NCI-H2107 treated with DMSO at 0.1 percent for 48 hours (cell line): ENCODE measurements at regions not wholly inside any gene's neighbourhood (a gene's known extent, or its start where the extent isn't known, plus 50 kb on each side); places are given as distances from the start of the nearest gene placed in this dataset.
"Not testable (repeated sequence)": the region's sequence is repeated elsewhere in the genome, so short reads cannot be mapped to it uniquely, and the experiment has no call there.

Experiments
- DNase-seq: peaks from one replicate; lab custom pipeline; 2025; ENCODE audit not compliant: unreplicated experiment; lab: John Stamatoyannopoulos, UW

DNA sequence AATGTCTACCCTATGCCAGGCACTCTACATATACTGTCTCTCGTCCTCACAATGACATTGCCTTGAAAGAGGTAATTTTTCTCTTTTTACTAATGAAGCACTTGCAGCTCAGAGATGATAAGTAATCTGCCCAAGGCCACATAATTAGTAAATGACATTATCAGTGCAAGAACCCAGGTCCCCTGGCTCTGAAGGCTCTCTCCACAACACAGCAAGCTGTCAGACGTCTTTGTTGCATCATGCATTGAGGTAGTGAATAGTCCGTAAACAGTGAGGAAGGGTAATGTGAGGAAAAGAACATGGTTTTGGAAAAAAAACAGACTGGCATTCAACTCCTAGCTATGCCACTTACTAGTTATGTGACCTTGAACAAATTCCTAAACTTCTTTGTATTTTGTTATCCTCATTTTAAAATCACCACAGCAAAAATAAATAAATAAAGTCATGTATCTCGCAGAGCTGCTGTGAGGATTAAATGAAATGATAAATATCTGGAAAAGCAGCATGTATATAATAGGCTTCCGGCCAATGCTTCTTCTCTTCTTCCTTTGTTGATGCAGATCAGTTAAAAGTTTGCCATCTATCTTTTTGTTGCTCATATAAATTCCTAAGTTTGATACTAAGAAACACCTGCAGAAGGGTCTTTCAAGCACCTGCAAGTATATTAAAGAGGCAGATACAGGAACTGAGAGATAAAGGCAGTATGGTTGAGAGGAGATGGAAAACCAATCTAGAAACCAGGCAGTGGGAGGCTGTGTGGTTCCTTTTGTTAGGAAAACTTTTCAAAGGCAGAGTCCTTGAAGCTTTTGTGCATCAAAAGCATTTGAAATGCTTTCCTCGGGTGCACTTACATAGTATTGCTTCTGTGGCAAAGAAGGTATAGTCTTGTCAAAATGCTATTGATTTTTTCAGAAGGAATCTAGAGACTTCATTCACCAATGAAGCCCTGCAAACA, 82.8 kb downstream of the BTG1 start:
- peak; percentile 44 for DNase-seq

GRCh38 chr12:92061061-92061460, 84.6 kb downstream of the BTG1 start:
- DNase-seq, result no peak

GRCh38 chr12:92059960-92060359, 85.7 kb downstream of the BTG1 start:
- no peak for DNase-seq

GRCh38 chr12:92058664-92059063, 87.0 kb downstream of the BTG1 start:
- no peak for DNase-seq

DNA sequence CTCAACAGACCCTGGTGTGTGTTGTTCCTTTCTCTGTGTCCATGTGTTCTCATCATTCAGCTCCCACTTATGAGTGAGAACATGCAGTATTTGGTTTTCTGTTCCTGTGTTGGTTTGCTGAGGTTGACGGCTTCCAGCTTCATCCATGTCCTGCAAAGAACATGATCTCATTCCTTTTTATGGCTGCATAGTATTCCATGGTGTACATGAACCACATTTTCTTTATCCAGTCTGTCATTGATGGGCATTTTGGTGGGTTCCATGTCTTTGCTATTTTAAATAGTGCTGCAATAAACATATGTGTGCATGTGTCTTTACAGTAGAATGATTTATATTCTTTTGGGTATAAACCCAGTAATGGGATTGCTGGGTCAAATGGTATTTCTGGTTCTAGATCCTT, 88.9 kb downstream of the BTG1 start:
- not testable (repeated sequence) for DNase-seq

GRCh38 chr12:92056290-92056689, 89.4 kb downstream of the BTG1 start:
- no peak for DNase-seq

DNA sequence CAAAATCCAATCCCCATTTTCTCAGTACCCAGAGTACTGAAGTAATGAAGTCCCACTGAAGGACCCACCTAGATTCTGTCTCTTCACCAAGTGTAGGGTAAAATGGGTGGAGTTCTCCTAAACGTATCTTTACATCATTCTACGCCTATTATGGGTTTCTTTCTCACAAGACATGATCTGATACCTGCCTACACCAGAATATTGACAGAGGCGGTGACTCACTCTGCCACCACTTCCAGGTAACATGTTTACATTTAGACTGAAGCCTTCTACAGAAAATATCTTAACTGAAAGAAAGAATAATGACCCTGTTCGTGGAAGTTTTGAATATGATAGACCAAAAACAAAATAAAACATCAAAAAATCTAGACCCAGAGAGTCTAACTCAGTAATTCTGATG, 89.8 kb downstream of the BTG1 start:
- DNase-seq, result no peak

GRCh38 chr12:92051441-92051840, 94.2 kb downstream of the BTG1 start:
- no peak for DNase-seq

- no peak for DNase-seq
Measured at GRCh38 chr12:92049403-92049802, 96.2 kb downstream of the BTG1 start.

GRCh38 chr12:92047393-92047826, 98.2 kb downstream of the BTG1 start:
- no peak for DNase-seq

DNA sequence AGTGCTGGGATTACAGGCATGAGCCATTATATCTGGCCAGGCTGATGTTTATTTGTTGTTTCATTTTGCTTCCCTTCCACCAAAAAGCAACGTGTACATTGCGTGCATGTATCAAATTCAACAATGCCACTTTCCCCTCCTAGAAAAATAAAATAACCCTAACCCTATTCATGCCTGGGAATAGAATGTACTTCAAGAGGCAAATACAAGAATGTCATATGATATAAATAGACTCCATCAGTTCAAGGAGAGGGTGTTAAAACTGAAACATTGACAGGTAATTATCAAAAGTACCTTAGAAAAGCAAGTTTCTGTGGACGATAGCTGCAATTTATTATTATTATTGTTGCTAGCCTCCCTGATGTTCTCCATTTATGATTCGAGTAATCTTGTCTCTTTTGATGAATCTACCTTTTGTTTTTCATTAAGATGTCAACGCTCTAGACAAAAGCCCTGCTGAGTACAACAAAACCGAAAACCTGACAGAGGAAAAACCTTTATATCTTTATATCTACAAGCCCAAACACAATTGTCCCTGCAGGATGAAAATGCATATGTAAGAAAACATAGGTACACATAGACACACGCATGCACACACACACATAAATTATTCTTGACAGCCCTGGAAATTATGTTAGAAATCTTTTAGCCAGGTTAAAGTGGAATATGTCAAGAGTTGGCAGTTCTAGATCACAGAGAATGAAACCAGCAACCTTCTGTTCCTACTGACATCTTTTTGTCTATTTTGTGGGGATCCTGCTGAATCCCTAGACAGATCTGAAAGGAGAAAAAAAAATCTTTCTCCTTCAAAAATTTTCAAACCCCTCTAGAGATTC, 98.9 kb downstream of the BTG1 start:
- DNase-seq, result peak; percentile 48

DNA sequence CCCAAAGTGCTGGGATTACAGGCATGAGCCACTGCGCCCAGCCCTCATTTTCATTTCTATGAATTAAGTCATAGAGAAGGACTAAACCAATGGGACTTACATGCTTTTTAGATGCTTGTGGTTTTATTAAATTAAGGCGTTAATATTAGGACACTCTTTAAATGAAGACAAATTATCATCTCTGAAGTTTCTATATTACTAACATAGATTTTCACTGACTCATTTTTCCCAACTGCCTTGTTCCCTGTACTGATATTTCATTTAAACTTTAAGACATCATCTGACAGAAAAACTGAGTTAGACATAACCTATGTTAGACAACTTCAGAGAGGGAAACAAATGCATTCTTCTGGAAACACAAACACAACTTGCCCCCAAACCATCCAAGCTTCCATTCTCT, 99.8 kb downstream of the BTG1 start:
- DNase-seq, result no peak

DNA sequence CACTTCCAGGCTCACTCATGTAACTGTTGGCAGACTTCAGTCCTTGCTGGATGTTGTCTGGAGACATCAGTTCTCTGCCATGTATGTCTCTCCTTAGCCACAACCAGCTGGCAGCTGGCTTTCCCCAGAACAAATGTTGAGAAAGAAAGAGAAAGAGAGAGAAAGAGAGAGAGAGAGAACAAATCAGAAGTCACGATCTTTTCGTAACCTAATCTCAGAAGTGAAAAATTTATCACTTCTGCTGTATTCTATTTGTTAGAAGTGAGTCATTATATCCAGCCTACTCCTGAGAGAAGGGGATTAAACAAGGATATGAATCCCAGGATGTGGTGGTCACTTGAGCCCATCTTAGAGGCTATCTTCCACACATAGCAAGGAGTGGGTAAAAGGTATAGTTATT, 101.2 kb downstream of the BTG1 start:
- DNase-seq, result no peak

DNA sequence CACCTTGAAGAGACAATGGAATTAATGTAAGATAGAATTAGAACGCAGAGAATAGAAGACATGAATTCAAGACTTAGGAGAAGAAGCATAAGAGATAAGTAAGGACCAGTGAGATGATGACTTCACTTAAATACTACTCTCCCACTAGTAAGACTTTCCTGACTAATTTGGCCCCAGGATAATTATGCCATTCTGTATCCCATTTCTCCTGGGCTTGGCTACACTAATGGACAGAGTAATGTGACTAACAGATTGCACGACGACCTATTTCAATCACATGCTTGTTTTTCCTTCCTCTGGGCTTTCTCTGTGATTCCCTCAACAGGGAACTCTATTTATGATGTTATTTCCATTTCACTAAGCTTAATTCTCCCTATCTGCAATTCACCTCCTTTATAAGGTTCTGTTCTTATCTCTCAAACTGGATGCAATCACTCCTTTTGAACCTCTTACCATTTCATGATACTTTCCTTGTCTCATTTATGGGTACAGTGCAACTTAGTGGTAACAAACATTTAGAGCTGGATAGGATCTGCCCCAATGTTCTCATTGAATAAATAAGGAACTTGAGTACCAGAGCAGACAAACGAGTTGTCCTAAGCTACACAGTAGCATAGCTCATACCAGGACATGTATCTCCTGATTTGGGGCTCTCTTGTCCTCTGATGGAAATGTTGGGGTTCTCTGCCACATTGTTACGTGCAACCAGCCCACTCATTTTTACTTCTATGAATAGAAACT, 102.7 kb downstream of the BTG1 start:
- no peak for DNase-seq

GRCh38 chr12:92041742-92042141, 103.9 kb downstream of the BTG1 start:
- no peak for DNase-seq

GRCh38 chr12:92039046-92039445, 106.6 kb downstream of the BTG1 start:
- DNase-seq, result no peak

DNA sequence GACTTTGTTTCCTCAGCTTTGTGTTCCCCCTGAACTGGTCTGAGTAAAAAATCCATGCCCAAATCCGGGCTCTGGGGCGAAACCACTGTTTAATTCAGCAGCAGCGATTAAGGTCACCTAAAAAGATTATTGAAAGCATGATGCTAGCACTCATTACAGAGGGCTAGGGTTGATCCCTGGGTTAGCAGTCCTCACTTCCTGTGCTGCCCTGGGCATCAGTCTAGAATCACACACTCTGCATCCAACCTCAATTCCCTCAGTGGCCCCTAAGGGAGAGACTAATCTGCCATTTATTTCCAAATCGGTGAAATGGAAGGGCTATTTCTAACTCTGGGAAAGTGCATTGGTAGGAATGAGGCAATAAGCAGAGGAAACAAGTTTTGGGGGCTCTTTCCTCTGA, 107.2 kb downstream of the BTG1 start:
- no peak for DNase-seq

DNA sequence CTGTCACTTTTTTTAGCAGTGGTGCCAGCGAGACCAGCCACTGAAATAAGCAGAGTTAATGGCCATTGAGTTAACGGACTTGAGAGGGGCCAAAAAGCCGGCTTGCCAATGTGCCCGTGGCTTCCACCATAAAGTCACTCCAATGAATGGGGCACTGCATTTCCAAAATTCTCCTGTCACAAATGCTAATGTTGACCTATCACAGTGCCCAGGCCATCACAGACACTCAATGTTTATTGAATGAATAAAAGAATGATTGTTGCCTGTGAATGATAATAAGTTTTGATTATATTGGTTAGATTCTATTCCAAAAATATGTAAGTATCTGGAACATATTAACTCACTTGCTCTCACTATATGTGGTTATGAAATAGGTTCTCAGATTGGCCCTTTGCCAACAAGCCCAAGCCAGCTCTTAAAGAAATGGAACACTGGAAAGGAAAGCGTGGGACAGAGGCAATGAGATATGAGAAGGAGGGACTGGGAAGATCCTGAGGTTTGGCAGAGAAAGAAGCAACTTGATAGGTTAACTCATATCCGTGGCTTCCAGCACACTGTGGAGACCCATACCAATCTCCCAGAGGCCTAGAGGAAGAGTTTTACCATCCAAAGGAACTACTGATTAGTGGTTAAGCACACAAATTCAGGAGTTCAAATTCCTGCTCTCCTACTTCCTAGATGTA, 108.7 kb downstream of the BTG1 start:
- DNase-seq, result no peak

GRCh38 chr12:92036061-92036620, 109.5 kb downstream of the BTG1 start:
- no peak for DNase-seq

- DNase-seq, result no peak
Measured at GRCh38 chr12:92035477-92035876, 110.2 kb downstream of the BTG1 start.
